GM21723 (cell line): ENCODE measurements at regions not wholly inside any gene's neighbourhood (a gene's known extent, or its start where the extent isn't known, plus 50 kb on each side); places are given as distances from the start of the nearest gene placed in this dataset.

Experiments used
- ATAC-seq: cut with Tn5 transposase; IDR thresholded peaks from one replicate; pipeline ENCODE4 v1.9.1; 2021; ENCODE audit warnings: mild to moderate bottlenecking, moderate library complexity; ENCODE audit not compliant: unreplicated experiment

- no peak for ATAC-seq
Measured at GRCh38 chr5:112625246-112625645, 112.4 kb upstream of the APC start.

- no peak for ATAC-seq
Measured at GRCh38 chr5:112625689-112626438, 111.8 kb upstream of the APC start.

GRCh38 chr5:112626715-112627114, 111.0 kb upstream of the APC start:
- ATAC-seq = no peak

DNA sequence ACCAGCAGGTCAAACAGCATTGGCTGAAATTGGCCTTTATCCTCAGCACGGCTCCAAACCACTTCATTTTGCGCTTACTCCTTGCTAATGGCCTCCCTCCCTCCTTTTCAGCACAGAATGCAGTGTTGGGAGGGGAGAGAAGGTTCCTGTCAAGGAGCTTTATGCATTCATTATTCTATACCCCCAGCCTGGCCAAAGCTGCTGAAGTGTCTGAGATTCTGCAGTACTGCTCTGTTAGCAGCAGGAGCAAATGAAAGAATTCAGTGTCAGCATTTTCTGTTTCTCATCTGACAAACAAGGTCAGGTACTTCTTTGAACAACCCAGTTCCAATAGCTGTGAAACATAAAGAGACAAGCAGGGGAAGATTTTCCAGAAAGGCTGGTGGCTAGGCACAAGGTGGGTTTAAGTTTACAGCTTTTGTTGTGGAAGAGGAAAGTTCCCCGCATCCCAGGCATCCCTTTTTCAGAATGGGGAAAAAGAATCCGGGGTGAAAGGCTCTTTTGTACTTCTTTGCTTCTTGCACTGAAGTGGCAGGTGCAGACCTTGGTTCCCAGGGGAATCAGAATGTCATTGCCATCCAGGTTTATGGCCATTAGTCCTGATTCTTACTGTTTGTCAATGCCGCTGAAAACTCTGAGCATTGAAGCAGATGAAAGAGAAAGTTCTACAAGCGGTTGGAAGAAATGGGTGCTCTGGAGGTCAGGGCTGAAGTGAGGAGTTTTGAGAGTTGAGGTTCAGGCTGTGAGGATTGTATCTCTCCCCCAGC, 109.3 kb upstream of the APC start:
- no peak for ATAC-seq

DNA sequence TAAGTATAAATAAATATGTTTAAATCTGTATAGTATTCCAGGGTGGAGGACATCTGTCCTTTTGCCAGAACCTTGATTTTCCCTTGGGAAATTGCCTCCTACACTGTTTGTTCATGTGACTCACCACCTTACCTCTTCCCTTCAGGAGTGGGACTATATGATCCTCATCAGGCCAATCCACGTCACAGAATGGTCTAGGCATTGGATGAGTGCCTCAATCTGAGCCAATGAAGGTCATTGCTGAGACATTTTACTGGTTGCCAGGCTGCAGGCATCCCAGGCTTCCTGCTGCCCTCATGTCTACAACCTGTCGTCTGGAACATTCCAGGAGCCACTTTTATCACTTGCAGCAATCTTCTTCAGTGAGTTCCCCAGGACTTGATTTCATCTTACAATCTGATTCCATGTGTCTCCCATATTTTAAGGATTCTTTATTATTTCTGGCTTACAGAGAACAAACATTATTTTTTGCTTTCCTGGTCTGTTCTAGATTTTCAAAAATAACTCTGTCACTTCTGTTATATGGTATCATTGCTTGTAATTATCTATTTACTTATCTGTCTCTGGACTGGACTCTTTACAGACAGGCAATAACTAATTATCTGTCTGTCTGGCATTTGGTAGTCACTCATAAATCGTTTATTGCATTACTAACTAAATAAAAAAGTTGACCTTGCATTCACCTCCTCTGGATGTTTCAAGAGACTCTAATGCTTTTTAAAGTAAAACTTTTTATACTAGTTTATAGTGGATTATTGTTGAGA, 107.3 kb upstream of the APC start:
- no peak for ATAC-seq

DNA sequence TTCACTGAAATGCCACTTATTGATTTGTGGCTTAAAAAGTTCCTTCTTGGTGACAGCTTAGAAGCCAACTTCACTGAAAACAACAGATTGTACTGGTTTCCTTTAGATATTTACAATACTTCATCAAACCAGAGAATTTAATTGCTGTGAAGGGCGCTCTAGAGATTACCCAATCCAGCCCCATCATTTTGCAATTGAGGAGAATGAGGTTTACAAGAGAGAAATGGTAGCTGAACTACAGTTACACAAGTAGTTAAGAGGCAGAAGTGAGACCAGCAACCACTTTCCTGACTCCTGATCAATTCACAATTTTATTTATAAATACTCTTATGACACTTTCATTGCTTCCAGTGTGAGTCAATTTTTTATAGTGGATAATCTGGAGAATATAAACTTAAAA, 103.5 kb upstream of the APC start:
- no peak for ATAC-seq

- ATAC-seq = no peak
Measured at GRCh38 chr5:112634796-112635195, 102.9 kb upstream of the APC start.

GRCh38 chr5:112635276-112635675, 102.4 kb upstream of the APC start:
- ATAC-seq = no peak

- no peak for ATAC-seq
Measured at GRCh38 chr5:112635771-112636731, 101.6 kb upstream of the APC start.

DNA sequence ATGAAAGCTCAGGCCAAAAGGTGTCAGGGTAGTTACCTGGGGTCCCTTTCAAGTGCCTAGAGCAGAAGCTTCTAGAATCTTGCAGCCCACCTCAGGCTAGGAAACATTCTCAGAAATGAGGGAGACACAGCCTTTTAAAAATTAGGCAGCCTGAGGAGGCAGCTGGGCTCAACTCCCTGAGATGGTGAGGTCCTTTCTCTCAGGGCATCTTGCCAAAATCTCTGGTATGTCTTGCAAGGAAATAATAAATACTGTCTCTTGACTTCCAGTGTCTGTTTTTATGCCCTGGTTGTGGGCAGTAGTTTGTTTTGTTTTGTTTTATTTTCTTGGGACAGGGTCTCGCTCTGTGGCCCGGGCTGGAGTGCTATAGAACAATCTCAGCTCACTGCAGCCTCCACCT, 100.9 kb upstream of the APC start:
- no peak for ATAC-seq

- ATAC-seq = no peak
Measured at GRCh38 chr5:112637343-112637742, 100.3 kb upstream of the APC start.

GRCh38 chr5:112640546-112640945, 97.1 kb upstream of the APC start:
- ATAC-seq = no peak

GRCh38 chr5:112641515-112642110, 96.1 kb upstream of the APC start:
- ATAC-seq = no peak

DNA sequence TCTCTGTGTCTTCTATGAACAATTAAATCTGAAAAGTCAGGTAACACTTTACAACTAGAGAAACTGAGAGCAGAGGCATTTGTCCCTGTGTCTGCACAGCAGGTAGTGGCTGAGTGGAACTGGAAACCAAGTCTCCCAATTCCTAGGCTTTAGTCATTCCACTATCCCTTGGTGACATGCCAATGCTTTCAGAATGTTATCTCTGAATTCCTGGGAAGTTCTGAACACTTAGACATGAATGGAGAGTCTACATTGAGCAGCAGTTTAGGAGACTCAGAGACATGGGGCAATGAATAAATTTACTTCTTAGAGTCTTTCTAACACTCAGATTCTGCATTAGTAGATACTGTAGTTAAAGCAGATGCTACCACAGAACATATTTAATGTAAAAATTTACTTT, 94.8 kb upstream of the APC start:
- ATAC-seq = no peak

DNA sequence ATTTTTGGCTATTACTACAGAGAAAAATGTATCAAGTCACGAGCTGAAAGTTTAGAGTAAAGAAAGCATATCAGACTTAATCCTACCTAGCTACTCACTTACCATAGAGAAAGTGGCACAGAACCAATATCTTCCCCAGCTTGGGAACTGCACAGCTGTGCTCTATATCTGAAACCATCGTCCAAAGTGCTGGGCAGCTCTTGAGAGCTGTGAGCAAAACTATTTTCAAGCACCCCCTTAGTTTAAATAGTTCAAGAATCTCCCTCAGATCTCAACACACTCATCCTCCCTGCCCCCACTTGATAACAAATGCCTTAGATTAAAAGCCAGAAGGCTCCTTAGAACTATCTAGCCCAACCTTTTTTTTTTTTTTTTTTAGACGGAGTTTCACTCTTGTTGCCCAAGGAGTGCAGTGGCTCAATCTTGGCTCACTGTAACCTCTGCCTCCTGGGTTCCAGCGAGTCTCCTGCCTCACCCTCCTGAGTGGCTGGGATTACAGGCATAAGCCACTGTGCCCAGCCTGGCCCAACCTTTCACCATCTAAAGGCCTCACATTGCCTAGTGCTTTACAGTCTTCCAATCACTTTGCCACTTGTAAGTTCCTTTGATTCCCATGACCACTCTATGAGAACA, 94.2 kb upstream of the APC start:
- ATAC-seq = no peak

DNA sequence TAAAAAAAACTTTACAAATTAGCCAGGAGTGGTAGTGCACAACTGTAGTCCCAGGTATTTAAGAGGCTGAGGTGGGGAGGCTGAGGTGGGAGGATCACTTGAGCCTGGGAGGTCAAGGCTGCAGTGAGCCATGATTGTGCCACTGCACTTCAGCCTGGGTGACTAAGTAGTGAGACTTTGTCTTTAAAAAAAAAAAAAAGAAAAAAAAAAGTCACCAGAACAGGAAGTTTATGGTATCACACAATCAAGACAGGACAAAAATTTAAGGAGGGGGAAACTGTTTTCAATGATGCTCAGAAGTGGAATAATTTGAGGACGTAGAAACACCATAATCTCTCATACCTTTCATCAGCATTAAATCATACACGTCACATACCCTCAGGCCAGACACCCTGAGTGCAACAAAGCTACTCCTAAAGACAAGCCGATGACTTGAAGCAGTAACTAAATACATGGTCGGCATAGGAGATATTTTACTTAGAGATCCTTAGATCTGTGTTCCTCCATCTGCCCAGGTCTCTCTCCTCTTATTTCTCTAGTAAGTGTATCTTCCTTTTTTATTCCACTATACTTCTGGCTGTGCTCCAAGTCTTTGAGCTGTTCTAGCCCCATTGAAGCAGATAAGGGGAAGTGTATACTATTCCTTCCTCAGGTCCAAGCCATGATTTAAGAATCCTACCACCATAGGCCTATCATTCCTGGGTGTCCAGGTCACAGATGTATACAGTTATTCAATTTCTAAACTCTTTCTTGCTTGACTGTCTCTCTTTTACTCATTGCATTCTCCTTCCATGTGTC, 91.3 kb upstream of the APC start:
- ATAC-seq = no peak

GRCh38 chr5:112647428-112647827, 90.3 kb upstream of the APC start:
- no peak for ATAC-seq

DNA sequence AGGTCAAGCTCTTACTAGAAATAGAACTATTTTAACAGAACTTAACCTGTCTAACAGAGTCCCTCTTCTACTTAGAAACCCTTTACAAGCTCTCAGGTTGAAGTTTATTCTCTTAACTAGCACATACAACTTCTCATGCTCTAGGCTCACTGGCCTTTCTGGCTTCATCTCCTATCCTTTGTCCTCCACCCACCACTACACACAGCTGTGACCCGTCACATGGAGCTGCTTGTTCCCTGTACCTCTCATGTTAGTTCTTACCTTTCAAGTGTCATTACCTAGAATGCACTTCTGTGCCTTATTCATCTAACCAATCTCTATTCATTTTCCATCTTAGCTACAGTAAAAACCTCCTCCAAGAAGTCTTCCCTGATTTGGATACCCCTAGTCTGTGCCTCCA, 89.4 kb upstream of the APC start:
- no peak for ATAC-seq

- ATAC-seq = no peak
Measured at GRCh38 chr5:112649882-112650281, 87.8 kb upstream of the APC start.
